Hematopoietic multipotent progenitor cell treated with erythropoietin and hydrocortisone succinate and interleukin-3 and kit ligand, for 17 days (in vitro differentiated cells): ENCODE measurements at regions not wholly inside any gene's neighbourhood (a gene's known extent, or its start where the extent isn't known, plus 50 kb on each side); places are given as distances from the start of the nearest gene placed in this dataset.

ENCODE experiments used
- DNase-seq: peaks from one replicate; pipeline ENCODE4 v3.0.0-alpha.2; 2015; ENCODE audit warnings: low spot score

DNA sequence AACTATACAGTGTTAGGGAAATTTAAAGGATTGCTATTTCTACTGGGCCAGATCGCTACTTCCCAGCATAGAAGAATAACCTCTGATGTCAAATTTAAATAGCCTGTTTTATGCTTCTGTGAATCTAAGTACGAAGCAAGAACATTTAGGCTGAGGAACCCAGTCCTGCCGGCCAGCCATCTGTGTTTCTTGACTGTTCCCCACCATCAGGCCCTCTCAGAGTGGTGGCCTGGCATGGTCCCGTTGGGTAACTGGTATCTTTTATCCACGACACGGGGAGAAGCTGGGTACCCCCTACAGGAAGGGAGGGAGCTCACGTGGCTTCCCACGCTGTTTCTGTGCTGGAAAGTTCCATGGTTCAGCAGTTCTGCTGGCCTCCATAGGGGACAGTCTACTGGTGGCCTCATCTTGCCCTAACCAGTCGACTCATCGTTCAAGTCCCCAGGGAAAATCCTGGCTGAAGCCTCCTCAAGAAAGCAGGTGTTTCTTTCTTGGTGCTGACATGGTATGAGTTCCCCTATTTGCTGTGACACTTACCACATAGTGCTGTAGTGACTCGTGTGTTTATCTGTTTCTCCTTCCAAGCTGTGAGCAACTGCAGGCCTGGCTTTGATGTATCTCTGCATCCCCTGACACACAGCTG is 201.7 kb upstream of the NLRP1 start:
- no peak for DNase-seq

DNA sequence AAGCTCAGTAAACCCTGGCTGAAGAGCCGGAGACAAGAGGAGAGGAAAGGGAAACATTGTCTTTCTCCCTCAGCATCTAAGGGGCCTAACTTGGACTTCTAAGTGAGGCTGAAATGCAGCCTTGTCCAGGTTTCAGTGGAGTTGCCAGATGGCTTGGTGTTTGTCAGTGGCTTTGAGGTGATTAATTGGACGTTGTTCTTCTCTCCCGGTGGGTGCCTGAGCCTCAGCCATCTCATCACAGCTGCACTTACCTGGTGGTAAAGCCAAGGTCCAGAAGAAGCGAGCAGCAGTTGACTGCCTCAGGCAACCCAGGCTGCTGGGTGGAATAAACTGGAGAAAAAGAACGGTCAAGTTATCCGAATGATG is 202.2 kb upstream of the NLRP1 start:
- DNase-seq = no peak

DNA sequence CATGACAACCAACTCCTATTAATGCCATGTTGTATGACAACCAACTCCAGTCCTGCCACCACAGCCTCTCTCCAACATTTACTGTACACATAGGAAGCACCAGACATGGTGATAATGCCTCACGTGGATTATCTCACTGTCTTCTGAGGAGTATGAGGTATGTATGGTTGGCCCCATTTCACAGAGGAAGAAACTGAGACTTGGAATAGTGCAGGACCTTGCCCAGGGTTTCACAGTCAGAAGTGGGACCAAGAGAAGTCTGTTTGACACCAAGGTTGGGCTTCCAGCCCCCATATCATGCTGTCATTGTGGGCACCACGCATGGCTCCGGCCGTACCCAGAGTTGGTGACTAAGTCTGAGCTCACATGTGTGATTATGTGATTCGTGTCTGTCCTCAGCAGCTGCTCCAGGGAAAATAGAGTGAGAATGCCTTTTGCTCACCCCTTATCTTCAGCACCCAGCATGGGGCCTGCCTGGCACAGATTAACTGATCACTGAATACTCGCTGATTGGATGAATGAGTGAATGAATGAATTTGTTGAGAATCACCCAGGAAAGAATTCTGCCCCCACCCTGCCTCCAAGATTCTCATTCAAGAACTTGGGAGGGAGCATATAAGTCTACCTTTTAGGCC is 204.1 kb upstream of the NLRP1 start:
- no peak for DNase-seq

DNA sequence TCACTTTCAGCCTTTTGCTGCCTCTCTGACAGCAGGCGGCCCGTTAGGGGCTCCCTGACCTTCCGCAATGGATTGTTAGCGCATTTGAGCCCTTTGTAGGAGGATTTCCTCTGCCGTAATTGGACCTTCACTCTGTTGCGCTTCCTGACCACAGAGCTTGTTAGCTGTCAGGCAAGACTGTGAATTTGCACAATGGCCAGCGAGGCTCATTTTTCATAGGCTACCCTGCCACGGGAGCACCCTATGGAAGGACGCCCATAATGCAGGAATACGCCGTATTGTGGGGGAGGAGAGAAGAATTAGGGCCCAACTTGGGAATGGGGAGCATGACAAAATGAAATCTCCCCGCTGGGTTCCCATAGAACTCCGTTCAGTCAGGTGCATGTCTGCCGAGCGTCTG is 205.2 kb upstream of the NLRP1 start:
- no peak for DNase-seq

DNA sequence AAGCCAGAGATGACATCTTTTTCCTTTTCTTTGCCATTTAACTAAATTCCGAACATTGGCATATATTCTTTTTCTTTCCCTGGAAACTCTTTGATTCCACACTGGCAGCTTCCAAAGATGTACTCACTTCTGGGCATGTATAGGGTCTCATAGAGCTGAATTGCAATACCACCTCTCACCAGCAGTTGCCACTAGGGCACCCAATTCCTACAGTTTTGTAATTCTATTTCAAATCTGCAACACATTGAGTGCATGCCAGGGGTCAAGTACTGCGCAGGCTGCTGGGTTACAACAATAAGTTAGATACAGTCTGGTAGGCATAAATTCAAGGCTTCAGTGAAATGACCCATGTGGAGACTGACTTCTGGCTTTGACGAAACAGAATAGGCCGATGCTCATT is 208.8 kb upstream of the NLRP1 start:
- DNase-seq = no peak

DNA sequence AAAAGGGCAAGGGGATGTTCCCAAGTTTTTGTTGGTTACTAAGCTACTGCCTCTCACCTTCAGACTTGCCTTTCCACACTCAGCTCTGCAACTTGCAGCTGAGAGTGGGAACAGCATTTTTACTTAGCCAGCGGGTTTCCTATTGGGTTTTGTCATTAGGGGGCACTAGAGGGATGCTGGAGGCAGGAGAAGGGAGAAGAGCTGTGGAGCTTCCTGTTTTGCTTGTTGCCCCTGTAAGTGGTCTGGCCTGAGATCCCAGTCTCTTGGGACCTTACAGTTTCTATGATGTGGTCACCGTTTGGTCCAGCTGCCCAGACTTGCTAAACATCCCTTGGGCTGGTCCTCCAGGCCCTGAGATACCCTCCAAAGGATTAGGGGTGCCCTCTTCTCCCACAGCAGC is 209.6 kb upstream of the NLRP1 start:
- DNase-seq = no peak

DNA sequence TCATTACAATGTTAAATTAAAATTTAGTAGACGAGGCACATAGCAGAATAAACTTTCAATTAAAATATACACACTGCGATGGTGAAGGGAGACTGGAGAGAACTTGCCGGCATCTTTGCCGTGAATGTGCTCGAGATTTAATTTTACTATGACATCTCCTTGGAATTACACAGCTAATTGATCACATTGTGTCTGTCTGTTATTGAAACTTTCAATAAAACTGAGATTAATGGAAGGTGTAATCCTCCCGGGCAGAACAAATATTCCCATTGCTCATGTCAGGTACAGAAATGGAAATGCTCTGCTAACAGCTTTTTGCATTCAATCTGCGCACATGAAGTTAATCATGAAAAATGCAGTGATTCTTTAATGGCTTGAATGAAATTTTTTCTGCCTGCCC is 210.1 kb upstream of the NLRP1 start:
- no peak for DNase-seq

DNA sequence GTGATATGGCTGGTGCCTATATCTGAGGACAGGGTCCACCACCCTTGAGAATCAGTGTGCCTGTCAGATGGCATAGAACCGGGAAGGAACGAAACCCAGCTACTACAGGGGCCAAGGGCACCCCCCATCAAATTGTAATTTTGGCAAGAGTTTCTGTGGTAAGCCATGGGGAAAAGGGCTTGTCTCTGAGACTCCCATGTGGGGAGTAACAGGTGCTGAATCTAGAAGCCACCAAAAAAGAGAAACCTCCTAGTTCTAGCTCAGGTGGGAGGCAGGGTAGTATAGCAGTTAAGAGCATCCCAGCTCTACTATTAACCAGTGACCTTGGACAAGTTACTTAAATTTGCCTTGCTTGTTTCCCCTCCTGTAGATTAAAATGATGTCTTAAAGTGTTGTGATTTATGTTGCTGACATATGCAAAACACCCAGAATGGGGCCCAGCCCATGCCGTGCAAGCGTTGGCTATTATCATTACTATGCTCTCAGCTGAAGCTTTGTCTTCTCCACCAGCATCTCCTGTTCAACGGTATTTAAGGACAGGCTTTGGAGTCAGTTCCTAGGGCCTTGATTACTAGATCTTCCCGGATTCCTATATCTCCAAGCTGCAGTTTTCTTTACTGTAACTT is 210.7 kb upstream of the NLRP1 start:
- DNase-seq = no peak

DNA sequence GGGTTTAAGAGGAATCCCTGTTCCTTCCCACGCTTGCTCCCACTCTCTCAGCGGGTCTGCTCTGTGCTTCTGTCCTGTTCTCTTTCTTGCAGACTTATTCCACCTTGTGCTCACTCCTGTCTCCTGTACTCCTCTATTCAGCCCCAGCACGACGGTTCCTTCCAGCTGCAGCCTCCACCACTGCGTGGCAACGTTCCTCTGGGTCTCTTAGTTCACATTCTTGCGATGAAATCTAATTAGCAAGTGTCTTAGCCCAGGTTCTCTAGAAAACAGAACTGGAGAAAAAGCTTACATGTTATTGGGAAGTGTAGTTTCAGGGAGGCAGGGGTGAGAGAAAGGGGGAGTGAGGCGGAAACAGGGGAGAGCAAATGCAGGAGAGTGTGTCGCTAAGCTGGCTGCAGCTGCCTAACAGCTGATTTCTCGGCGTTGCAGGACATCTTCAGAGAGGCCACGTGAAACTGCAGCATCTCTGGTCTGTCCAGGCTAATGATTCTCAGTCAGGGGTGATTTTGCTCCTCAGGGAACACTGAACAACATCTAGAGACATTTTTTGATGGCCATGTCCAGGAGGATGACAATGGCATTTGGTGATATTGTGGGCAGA is 213.2 kb upstream of the NLRP1 start:
- DNase-seq = no peak

DNA sequence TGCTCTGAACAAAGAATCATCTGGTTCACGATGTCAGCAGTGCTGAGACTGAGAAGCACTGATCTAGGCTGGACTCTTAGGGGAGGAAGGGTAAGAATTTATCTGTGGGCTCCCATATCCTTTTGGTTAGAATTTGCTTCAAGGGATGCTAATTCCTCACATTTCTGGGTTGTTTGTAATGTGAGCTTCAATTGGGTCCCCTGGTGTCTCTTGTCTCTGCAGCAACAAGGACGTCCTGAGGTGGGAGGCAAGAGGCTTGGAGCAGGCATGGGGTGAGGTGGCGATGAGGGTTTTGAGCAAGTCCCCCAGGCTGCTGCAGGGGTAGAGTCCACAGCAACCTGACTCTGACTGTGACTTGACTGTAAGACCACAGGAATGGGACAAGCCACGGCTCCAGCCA is 213.8 kb upstream of the NLRP1 start:
- no peak for DNase-seq

DNA sequence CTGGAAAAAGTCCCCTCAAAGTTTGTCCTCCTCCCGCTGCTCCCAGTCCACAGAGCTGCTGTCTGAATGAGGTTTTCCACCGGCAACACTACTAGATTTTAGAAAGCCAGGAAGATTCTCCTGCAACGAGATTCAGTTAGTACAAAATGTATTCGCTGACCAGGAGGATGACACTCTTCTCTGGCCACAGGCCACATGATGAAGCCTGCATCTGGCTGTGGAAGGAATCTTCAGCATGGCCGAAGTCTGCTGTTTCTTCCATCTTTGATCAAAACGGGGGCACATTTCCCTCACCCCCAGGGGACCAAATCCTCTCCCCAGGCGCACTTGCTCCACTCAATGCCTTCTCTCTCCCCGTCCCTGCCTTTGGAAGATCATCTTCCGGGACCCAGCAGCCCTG is 215.8 kb upstream of the NLRP1 start:
- no peak for DNase-seq

DNA sequence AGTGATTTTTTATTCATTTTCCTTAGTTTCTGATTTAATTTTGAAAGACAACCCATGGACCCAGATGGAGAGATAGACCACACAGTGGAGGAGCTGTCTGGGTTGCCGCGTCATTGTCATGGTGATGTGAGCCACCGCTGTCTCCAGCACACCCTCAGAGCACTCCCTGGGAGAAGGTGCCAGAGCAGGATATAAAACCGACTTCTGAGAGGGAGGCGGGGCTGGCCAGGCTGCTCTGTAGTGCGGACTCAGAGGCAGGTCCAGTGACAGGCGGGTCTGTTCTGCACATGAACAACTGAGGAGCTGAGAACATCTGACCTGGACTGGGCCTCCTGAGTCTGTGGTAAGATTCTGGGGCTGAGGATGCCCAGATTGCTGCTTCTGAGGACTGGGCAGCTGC is 216.3 kb upstream of the NLRP1 start:
- DNase-seq = no peak

DNA sequence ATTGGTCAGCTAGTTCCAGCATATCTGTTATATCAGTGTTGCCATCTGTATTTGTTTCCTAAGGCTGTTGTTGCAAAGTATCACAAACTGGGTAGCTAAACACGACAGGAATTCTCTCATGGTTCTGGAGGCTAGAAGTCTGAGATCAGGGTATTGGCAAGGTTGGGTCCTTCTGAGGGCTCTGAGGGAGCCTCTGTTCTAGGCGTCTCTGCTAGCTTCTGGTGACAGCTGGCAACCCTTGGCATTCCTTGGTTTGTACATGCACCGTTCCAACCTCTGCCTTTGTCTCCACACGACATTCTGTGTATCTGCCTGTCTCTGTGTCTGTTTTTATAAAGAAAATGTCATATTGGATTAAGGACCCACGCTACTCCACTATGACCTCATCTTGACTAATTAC is 219.9 kb upstream of the NLRP1 start:
- no peak for DNase-seq

DNA sequence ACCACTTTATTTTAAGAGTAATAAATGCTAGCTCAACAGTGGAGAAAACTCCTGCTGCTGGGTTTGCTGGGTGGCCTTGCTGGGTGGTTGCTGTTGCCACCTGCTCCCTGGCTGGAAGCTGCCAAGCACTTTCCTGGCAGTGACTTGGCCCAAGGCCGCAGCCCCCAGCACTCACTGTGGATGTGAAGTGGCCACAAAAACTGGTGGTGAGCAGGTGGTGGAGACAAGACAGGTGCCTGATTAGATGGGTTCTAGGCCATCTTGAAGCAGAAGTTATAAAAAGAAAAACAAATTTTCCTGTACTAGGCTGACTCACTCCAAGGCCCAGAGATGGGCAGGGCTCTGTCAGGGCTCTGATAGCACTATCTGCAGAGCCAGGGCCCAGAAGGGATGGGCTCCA is 224.7 kb upstream of the NLRP1 start:
- DNase-seq = no peak

DNA sequence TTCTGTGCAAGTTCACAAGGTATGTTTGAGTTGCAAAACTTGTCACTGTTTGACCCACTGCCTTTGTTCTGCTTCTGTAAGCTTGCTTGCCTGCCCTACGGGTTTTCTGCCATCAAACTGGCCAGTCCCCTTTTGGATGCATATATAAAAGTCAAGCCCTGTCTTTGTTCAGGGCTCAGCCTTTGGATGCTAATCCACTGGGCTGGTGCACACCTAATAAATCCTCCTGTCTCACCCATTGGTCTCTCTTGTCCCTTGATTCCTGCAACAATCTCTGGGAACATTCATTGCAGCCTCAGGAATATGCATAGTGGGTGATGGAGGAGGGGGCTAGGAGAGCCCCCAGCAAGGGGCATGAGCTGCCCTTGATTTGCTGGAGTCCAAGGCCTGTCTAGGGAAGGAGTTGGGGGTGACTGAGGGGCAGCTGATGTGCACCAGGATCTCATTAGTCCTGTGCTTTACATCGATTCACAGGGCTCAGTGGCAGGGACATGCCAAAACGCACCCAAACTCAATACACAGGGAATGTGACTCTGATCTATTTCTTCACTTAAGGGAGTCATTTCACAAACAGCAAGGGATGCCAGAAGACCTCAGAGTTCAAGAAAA is 225.4 kb upstream of the NLRP1 start:
- no peak for DNase-seq

DNA sequence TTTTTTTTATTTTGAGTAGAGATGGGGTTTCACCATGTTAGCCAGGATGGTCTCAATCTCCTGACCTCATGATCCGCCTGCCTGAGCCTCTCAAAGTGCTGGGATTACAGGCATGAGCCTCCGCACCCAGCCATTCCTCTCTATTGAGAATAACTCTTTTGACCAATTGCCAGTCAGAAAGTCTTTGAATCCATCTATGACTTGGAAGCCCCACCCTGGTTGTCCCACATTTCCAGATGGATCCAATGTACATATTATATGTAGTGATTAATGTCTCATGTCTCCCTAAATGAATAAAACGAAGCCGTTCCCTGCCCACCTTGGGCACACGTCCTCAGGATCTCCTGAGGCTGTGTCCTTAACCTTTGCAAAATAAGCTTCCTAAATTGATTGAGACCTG is 228.3 kb upstream of the NLRP1 start:
- no peak for DNase-seq

DNA sequence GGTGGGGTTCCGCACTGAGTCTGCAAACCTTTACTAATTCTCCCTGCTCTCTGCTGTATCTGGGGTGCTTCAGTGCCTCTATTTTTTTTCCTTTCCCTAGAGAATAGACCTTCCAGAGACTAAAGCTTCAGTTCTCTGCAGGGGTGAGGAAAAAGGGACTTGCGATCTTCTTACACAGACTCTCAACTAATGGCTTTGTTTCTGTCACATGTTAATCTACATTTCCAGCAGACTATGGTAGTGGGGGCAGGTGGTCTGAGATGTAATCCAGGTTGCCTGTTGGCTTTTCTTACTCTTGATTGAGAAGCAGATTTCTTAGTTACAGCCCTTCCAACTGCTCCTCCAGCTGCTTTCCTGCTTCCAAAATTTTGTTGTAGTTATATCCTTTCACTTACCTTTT is 229.0 kb upstream of the NLRP1 start:
- DNase-seq = no peak

DNA sequence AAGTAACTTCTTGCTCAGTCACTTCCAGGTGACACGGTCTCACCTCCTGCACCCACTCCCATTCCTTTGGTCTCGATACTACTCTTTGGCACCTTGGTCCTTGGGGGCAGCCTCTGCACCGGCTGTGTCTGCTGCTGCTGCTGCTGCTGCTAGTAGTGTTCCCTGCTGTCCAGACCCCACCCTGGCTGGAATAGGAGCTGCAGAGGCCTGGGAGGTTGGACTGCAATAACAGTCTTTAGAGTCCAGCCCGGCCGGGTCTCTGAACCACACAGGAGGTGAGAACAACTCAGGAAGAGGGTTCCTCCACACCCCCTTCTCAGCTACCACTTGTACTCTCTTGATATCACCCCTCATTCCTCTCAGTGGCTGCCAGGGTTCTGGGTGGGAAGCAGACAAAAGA is 231.1 kb upstream of the NLRP1 start:
- DNase-seq = no peak

DNA sequence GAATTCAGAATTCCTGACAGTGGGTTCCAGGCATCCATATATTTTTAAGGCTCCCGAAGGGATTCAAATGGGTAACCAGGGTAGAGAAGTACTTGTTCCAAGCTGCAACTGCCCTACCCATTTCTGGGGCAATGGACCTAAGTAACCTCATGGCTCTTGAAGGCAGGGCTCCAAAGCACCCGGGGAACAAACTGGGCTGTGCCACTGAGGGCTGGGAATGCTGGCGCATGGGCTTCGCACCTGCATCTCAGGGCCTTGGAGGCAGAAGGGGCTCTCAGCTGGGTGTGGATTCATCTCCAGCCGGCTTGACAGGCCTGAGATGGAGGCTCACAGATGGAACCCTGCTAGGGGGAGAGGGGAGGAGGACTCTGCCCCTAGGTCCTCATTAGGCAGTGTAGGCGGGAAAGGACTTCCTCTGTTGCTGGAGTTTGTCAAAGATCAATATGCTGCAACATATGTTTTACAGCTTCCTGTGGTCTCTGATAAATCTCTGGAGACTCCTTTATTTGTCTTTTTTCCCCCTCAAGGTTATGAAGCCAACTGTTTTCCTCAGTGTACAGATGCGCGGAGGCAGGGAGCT is 232.3 kb upstream of the NLRP1 start:
- DNase-seq = no peak

DNA sequence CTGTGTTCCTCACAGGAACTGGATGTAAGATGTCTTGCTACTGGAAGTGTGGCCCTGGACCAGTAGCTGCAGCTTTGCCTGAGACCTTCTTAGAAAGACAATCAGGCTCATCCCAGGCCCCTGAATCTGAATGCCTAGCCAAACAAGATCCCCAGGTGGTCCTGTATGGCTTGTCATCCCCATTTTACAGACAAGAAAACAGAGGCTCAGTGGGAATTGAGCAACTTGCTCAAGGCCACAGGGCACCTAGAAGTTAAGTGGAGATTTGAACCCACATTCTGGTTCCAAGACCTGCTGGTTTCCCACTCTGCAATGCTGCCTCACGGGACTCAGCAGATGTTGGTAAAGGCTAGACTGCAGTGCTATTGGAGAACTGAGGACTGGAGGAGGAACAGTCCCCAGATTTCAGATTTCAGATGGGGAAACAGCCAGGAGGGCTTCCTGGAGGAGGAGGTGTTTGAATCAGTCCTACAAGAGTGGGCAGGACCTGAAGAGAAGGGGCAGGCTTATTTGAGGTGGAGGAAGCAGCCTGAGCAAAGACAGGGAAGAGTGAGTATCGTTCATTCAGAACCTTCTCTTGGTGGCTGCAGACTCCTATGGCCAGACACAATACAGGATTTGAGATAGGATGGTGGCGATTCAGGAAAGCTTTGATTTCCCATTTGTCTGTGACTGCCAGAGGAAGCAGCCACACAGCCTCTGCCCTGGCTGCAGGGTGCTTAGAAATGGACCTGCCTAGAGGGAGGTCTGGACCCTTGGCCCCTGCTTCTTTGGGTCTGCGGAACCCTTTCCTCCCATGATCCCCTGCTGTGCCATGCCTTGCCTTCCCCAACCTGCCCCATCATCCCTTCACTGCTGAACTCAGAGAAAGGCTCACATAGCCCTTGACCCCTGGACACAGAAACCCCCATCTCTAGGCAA is 233.4 kb upstream of the NLRP1 start:
- no peak for DNase-seq

DNA sequence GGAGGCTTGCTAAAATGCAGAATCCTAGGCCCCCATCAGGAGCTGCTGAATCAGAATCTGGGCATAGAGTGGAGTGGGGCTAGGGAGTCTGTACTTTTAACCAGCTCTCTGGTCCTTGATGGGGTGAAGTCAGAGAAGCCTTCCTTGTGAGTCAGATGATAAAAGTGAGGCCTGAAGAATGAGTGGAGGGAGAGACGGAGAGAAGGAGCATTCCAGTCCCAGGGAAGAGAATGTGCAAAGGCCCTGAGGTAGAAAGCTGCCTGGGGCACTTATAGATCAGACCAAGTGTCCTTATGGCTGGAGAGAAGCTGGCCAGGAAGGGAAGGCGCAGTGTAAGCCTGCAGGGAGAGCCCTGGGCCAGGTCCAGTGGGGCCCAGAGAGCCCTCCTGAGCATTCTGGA is 235.1 kb upstream of the NLRP1 start:
- no peak for DNase-seq
